ENCODE measurements at regions not wholly inside any gene's neighbourhood (a gene's known extent, or its start where the extent isn't known, plus 50 kb on each side); places are given as distances from the start of the nearest gene placed in this dataset.

DNA sequence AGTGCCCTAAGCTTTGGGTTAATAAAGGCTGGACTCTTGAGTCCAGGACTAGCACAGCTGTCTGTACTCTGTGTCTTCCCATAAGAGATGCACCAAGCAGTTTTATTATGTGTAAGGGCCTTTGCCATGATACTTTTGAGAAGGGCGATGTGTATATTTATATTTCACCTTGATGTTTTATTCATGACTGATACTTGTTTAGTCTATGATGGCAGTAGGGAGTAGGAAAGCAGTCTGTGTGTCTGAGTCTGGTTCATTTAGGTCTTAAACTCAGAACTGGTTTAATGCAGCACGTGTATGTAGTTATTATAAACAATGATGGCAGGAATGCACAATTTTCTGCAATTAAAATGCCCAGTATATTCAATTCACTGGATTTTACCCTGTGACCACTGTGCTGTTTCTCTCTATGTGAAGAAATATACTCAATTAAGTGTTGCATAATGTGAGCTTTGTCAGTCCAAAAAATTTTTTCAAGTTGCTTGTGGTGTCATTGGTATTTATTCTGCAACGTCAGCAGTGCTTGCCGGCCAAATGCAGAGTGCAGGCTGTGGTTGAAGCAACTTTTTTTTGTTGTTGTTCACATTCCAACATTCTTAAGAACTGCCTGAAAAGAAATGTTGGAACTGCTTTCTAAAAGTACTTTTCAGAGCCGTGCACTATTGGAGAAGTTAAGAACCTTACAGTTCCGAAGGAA, 423.7 kb upstream of the SEMA6D start:
- DNase-seq, result no peak

DNA sequence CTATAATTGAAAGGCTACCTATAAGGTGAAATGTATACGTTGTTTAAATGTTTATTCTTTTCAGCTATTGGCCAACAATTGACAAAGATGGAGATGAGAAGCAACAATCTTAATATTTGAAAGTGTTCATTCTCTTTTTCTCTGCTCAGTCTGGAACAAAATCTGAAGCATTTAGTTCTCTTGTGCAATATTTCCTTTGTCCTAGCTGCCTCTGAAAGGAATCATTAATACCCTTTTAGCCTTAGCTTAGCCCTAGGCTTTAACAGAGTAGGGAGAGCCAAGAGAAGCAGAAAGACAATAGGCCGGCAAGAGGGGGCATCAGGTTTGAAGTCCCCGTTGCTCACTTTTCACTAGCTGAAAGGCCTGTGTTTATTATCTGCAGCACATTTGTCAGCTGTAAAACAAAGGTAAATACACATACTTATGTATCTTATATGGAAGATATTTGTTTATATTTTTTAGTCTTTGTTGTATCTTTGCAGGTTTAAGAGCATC, 422.5 kb upstream of the SEMA6D start:
- DNase-seq, result no peak

- no peak for DNase-seq
Measured at GRCh38 chr15:47296881-47297280, 420.4 kb upstream of the SEMA6D start.

DNA sequence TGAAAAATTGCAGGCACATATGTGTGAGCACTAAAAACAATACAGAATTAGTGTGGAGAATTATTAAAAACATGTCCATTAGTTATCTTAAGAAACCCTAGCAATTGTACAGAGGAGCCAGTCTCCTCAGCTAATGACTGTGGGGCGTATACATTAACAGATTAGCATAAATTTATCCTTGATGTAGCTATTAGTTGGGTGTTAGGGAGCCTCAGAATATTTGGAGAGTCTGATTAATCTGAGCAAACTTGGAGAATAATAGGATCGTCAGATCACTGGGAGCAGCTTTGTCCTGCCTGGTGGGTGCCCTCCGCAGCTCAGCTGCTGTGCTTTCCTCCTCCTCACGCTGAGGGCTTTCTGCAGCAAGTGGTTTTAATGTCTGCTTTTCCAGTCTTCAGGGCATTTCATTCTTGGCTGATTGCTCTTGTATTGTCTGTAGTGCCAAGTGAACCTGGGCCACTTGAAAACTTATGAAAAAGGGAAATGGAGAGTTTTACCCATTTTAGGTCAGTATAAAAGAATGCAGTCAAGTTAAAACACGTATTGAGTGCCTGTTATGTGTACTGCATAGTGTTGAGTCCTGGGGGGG, 417.4 kb upstream of the SEMA6D start:
- DNase-seq, result peak; percentile 18

- no peak for DNase-seq
Measured at GRCh38 chr15:47300596-47300995, 416.7 kb upstream of the SEMA6D start.

DNA sequence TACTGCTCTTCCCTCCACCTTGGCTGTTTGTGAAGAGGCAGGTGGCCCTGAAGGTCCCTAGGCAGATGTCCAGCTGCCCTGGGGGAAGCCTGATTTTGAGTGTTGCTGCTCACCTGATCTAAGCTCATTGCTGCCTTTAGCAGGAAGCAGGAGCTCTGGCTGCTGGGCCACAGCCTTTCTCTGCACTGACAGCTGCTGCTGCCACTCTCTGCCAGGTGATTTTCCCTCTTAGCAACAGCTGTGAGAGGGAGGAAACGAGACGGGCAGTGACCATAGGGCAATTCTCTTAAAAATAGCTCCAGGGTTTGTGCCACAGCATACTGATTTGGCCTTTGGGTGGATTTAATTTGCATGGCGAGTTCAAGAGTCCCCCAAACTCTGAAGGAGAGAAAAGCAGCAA, 415.8 kb upstream of the SEMA6D start:
- no peak for DNase-seq

- DNase-seq, result no peak
Measured at GRCh38 chr15:47304656-47305055, 412.6 kb upstream of the SEMA6D start.

GRCh38 chr15:47312161-47312560, 405.1 kb upstream of the SEMA6D start:
- no peak for DNase-seq

DNA sequence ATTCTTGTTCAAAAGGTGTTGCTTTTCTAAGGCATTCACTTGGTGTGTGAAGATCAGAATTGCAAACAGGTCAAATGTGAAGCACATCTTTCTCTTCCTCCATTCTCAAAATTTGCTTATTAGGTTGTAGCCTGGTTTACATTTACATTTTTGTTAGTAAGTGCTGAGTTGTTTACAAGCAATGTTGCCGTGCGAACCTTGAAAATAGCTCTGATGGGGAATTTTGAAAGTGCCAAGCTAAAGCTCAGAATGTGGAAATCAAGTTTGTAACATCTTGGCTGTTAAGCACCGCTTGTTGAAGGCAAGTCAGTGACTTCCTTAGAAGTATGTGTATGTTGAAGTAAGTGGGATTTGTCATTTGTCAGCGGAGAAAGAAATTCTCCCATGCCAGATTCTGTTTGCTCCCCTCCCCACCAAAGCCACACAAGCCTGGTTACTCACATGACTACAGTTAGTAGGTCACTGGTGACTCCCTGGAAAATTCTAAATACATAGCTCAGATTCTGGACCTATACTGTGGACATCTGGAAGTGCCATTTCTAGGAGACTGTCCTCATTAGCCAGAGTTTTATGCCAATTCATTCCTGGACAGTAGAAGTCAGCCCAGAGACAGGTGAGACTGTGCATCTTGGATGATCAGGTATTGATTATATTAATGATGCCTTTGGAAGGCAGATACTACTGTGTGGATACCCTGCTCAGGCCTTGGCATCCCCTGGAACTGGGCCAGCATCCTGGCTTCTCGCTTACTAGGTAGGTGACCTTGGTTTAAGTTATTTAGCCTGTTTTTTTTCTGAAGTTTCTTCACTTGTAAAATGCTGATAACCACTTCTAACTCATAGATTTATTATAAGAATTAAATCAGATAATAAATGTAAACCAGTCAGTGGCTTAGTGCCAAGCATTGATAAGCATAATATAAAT, 390.6 kb upstream of the SEMA6D start:
- DNase-seq, result no peak

GRCh38 chr15:47331829-47332393, 385.4 kb upstream of the SEMA6D start:
- peak; percentile 92 for DNase-seq

DNA sequence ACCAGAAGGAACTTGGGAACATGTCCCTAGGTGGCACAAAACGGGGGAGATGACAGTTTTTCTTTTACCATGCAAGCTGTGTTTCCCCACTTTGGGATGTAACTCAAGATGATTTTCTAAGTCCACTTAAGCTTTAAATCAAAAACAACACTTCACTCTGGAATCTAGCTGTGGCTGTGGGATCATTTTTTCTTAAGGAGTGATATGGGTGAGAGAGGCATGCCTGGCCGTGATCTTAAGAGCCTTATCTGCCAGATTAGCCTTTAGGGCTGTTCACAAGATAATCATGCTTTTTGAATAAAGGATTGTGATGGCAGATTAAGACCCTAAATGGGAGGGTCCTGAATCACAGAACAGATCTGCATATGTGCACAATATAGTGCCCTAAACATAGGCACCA, 384.8 kb upstream of the SEMA6D start:
- peak; percentile 53 for DNase-seq

DNA sequence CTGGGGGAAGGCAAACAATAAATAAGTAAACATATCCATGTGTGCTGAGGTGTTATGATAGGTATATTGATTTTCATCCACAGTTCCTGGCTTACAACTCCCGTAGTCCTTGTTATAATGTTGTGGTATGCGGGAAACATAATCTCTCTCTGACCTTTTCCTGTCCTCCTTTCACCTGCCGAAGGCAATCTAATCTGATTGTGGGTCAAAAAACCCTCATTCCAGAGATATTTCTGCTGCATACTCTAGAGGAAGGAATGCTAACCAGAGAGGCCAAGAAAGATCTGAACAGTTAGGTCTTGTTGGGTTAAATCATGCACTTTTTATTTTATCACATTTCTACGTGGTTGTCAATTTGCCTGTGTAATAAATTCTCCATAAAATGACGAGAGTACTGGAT, 383.6 kb upstream of the SEMA6D start:
- DNase-seq, result no peak

DNA sequence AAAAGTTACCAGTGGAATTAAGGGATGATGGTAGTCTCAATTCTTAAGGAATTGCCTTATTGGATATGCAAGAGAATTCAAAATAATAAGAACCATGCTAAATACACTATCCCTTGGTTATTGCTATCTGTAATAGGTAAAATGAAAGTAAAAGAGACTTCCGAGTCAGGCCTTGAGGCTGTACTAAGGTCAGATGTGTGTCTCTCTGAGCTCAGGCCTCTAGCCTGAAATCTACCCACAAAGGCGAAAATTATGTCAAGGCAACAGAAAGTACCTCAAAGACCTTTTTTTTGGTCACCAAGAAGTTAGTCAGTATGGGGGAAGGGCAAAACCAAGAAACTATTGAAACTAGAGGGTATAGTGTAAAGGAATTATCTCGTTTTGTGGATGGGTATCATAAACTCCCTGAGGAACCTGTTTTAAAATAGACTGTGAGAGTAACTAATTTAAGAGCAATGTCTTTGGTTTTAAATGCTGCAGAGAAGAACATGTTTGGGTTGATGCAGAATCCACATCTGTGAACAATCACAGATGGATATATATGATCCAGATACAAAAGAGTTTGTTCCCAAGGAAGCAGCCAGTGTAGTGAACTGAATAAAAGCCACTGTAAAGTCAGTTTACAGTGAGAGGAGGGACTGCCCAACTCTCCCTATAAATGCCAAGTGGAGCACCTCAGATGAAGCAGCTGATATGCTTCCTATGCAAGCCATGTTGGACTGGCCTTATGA, 382.3 kb upstream of the SEMA6D start:
- no peak for DNase-seq

- DNase-seq, result no peak
Measured at GRCh38 chr15:47337106-47337505, 380.2 kb upstream of the SEMA6D start.

- peak; percentile 53 for DNase-seq
Measured at GRCh38 chr15:47337836-47338235, 379.5 kb upstream of the SEMA6D start.

- no peak for DNase-seq
Measured at GRCh38 chr15:47338771-47339170, 378.5 kb upstream of the SEMA6D start.

DNA sequence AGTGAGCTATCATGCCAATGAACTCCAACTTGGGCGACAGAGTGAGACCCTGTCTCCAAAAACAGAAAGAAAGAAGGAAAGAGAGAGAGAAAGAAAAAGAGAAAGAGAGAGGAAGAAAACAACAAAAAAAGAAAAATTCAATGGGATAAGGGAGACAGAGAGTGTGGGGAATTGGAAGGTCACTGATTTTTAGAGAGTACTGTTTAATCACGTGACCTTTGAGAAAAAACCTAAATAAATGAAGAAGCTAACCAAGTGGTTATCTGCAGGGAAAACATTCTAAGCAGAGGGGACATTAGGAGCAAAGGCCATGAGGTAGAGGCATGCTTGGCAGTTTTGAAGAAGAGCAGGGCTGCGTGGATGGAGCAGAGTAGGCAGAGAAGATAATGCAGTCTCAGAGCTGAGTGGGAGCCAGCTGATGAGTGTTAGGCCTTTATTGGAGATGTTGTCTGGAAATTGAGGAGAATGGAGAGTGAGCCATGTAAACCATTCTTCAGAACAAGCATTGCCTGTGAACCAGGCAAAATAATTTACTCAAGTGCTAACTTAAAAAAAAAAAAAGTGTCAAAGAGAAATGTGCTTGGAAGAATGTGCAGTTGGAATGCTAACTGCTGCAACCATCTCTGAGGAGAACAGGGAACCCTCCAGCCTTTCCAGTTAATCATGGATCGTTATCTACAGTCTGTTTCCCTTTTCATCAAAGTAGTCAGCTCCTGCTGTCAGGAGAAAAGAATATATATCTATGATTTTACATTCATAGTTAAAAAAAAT, 377.3 kb upstream of the SEMA6D start:
- DNase-seq, result no peak

DNA sequence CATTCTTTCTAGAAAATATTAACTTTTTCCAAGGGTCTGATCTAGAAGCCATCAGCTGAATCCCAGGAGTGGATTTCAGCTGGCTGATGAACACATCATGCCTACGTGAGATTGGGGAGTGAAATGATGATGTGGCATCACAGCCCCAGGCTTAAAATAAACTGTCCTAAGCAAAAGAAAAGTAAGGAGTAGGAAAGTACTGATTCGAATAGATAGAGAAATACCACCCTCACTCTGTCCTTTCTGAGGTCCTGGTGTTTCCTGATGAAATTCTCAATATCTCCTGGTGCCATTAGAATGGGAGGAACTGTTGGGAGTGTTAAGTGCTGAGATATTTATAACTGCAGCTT, 376.8 kb upstream of the SEMA6D start:
- DNase-seq, result no peak

DNA sequence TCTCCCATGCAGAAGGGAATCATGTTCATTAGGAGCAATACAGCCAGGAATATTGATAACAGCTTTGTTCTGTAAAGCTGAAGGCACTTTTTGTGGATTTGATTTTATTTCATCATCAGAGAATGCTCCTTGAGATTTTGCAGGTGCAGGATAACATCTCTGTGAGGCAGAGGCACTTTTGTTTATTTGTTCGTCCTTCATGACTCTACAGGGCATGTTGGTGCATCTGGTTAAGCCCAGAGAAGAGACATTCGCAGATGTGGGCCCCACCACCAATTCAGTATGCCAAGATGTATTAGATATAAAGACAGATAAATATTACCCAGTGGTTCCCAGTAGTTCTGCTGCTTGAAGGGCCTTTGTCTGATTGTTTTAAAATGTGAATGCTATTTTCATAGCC, 368.1 kb upstream of the SEMA6D start:
- DNase-seq, result peak; percentile 71

DNA sequence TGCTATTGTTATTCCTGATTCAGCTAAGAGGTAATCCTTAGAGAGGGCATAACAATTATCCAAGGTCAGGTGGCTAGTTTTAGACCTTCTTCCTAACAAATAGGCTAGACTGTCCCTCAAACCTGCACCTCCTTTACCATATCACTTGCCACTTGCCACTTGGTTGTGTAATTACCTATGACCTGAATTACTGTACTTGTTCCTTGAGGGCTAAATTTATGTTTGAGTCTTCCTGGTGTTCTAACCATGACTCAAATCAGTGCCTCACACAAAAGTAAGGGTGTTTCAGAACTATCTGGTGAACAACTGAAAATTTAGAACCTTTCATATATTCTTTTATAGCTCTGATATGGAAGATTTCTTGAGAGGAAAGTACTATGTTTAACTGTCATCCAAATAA, 365.8 kb upstream of the SEMA6D start:
- DNase-seq, result no peak

GRCh38 chr15:47352217-47352616, 365.1 kb upstream of the SEMA6D start:
- DNase-seq, result no peak

GRCh38 chr15:47355759-47356158, 361.5 kb upstream of the SEMA6D start:
- no peak for DNase-seq

All from DMS79 (cell line).